B cell (primary cell): ENCODE measurements at regions not wholly inside any gene's neighbourhood (a gene's known extent, or its start where the extent isn't known, plus 50 kb on each side); places are given as distances from the start of the nearest gene placed in this dataset.
A peak's percentile ranks its signal among the peaks of the same experiment; 100 is the strongest.

Experiments used
- ATAC-seq: fragments of 200-7000 bp; cut with Tn5 transposase; one replicate; pipeline ENCODE4 v1.10.0; 2021; ENCODE audit warnings: low read depth, mild to moderate bottlenecking, moderate number of reproducible peaks, moderate library complexity
- CTCF ChIA-PET: fragments of 350-600 bp; sonication (Branson Sonifier 250); formaldehyde crosslinking; loops from one replicate; lab custom pipeline; 2021; ENCODE audit warnings: antibody characterized with exemption, inconsistent platforms; lab: Charles Lee
- POLR2A ChIA-PET: fragments of 350-600 bp; sonication (Branson Sonifier 250); formaldehyde crosslinking; loops from one replicate; lab custom pipeline; 2021; ENCODE audit warnings: antibody characterized with exemption; lab: Charles Lee
- DNase-seq: peaks from one replicate; pipeline ENCODE4 v3.0.0; 2013
- H2AFZ ChIP-seq: 2 replicates; pipeline ENCODE4 v1.6.1; 2012; ENCODE audit warnings: mild to moderate bottlenecking, low read depth, low read length; ENCODE audit not compliant: insufficient read depth, poor library complexity, severe bottlenecking
- H3K27ac ChIP-seq, 2 donors: 1 replicate in 1 of 2; 2 replicates in 1 of 2; pipeline ENCODE4 v1.5.1; 2012 to 2013; ENCODE audit warnings: low read length in 2 of 2, mild to moderate bottlenecking in 2 of 2, moderate library complexity in 1 of 2
- H3K27me3 ChIP-seq, 4 experiments: fragments of 200-600 bp in 1 of 4; sonication (generic) in 1 of 4; replicated peaks in 1 of 4; 1 replicate in 2 of 4; 2 replicates in 2 of 4; pipeline versions ENCODE4 v1.6.1 to v1.7.0; 2013 to 2016; ENCODE audit warnings: low read length in 3 of 4, mild to moderate bottlenecking in 2 of 4, mixed read lengths in 1 of 4, moderate library complexity in 1 of 4; ENCODE audit not compliant: insufficient read depth in 4 of 4, control insufficient read depth in 3 of 4; ENCODE audit errors: control extremely low read depth in 1 of 4
- H3K36me3 ChIP-seq, 2 experiments: replicated peaks in 1 of 2; 1 replicate in 1 of 2; 2 replicates in 1 of 2; pipeline versions ENCODE4 v1.6.1 to v1.7.1; 2013; ENCODE audit warnings: low read length in 1 of 2; ENCODE audit not compliant: insufficient read depth in 2 of 2, control insufficient read depth in 1 of 2; ENCODE audit errors: control extremely low read depth in 1 of 2, extremely low read depth in 1 of 2
- H3K4me1 ChIP-seq, 2 donors: fragments of 200-600 bp in 1 of 2; sonication (generic) in 1 of 2; 1 replicate in 1 of 2; 2 replicates in 1 of 2; pipeline versions ENCODE4 v1.5.1 to v1.6.1; 2013 to 2017; ENCODE audit warnings: low read length in 2 of 2; ENCODE audit not compliant: control insufficient read depth in 2 of 2, insufficient read depth in 2 of 2
- H3K4me2 ChIP-seq: replicated peaks from 2 replicates; pipeline ENCODE3; 2012; ENCODE audit warnings: mild to moderate bottlenecking, low read depth, low read length; ENCODE audit not compliant: poor library complexity, severe bottlenecking
- H3K4me3 ChIP-seq, 5 experiments: fragments of 200-600 bp in 1 of 5; sonication (generic) in 1 of 5; 1 replicate in 3 of 5; 2 replicates in 2 of 5; pipeline versions ENCODE4 v1.5.1 to v1.7.0; 2011 to 2016; ENCODE audit warnings: low read length in 4 of 5, mild to moderate bottlenecking in 4 of 5, low read depth in 2 of 5, control low read depth in 1 of 5, moderate library complexity in 1 of 5; ENCODE audit not compliant: insufficient read depth in 1 of 5; ENCODE audit errors: control extremely low read depth in 1 of 5, extremely low read depth in 1 of 5
- H3K79me2 ChIP-seq: fragments of 200-600 bp; sonication (generic); one replicate; pipeline ENCODE4 v1.6.0; 2016; ENCODE audit warnings: low read length; ENCODE audit not compliant: control insufficient read depth, insufficient read depth
- H3K9ac ChIP-seq: fragments of 200-600 bp; sonication (generic); 2 replicates; pipeline ENCODE4 v1.6.1; 2017; ENCODE audit warnings: mild to moderate bottlenecking, low read length, moderate library complexity
- H3K9me3 ChIP-seq, 3 donors: one replicate each; pipeline versions ENCODE4 v1.6.1 to v1.7.1; 2013; ENCODE audit warnings: low read length in 2 of 3; ENCODE audit not compliant: control insufficient read depth in 2 of 3, insufficient read depth in 1 of 3; ENCODE audit errors: control extremely low read depth in 1 of 3
- H4K20me1 ChIP-seq: 2 replicates; pipeline ENCODE4 v1.6.0; 2012; ENCODE audit warnings: mild to moderate bottlenecking, low read length; ENCODE audit not compliant: insufficient read depth, control insufficient read depth, poor library complexity, severe bottlenecking
- H3K27ac Mint-ChIP-seq: one replicate; pipeline ENCODE4 v1.8.0; 2021; ENCODE audit warnings: mixed read lengths
- H3K27me3 Mint-ChIP-seq: one replicate; pipeline ENCODE4 v1.8.0; 2021; ENCODE audit warnings: mixed read lengths
- H3K4me1 Mint-ChIP-seq: one replicate; pipeline ENCODE4 v1.8.0; 2021; ENCODE audit warnings: mixed read lengths
- H3K4me3 Mint-ChIP-seq: one replicate; pipeline ENCODE4 v1.8.0; 2021; ENCODE audit warnings: mixed read lengths
- H3K9me3 Mint-ChIP-seq: one replicate; pipeline ENCODE4 v1.8.0; 2022; ENCODE audit warnings: mixed read lengths; ENCODE audit not compliant: insufficient read depth
- CTCF ChIP-seq: fragments of 200-600 bp; IDR thresholded peaks from one replicate; pipeline ENCODE4 v1.8.0; 2022; ENCODE audit warnings: antibody characterized with exemption, mild to moderate bottlenecking
- EZH2 ChIP-seq: IDR thresholded peaks from 2 replicates; pipeline ENCODE4 v1.6.1; 2012; ENCODE audit warnings: borderline replicate concordance, low read depth, mild to moderate bottlenecking, moderate library complexity, low read length; ENCODE audit not compliant: insufficient read depth, poor library complexity, severe bottlenecking
- WGBS: methylation state at CpG from one replicate; pipeline ENCODE4 v1.1.5; 2013; ENCODE audit warnings: missing lambda C conversion rate; ENCODE audit not compliant: insufficient coverage; 5-methylcytosine and 5-hydroxymethylcytosine counted together
- intact Hi-C: fragments of 100-400 bp; cut with micrococcal nuclease; formaldehyde crosslinking; loops from one replicate; pipeline ENCODE4 v1.10.0; 2022

DNA sequence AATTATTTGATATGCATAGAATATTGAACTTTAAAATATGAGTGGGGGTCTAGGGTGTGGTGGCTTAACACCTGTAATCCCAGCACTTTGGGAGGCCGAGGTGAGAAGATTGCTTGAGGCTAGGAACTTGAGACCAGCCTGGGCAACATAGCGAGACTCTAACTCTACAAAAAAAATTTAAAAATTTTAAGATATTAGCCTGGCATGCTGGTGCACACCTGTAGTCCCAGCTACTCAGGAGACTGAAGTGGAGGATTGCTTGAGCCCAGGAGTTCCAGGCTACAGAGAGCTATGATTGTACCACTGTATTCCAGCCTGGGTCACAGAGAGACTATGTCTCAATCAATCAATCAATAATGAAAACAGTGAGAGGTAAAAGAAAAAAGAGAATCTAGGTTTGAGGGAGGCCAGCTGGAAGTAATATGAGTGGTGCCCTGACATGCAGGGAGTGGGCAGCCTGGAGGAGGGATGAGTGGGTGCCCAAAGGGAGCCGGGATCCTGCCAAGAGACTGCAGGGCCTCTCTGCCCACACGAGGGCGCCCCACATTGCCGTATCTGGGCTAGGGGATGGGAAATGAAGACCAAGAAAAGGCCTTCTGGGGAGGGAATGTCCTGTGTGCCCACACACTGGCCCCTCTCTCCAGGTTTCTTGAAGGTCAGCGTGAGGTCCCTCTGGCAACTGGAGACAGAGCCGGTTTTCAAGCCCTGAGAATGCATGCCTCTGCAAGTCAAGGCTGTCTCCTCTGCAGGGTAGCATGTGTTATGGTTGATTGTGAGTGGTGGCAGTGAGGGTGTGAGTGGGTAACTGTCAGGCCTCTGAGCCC, 93.9 kb upstream of the PPM1J start:
- H3K4me2 ChIP-seq = no peak overlapping the region
- no peaks in the 10 kb centered on the region for H3K9me3 Mint-ChIP-seq
- H2AFZ ChIP-seq = peak overlapping the region; percentile 1
- H3K27me3 Mint-ChIP-seq = peaks cover 27% of the 10 kb centered on the region
- no peaks in the 10 kb centered on the region for H3K27me3 ChIP-seq
- H3K4me3 Mint-ChIP-seq = no peak overlapping the region
- no peak overlapping the region for H3K27ac ChIP-seq
- ChIA-PET POLR2A (no interaction called here), CTCF (interaction anchor here (0.6 to 12.6 kb wide), 9 partner anchors 34 to 418 kb away, joined by 3 to 104 read pairs (median 3); partner anchors contain the start of gene PPM1J)
- H4K20me1 ChIP-seq = no peaks in the 10 kb centered on the region
- H3K4me1 Mint-ChIP-seq = no peaks in the 10 kb centered on the region
- H3K27ac Mint-ChIP-seq = no peak overlapping the region
- H3K4me1 ChIP-seq = no peaks in the 10 kb centered on the region
- DNase-seq (peak; percentile 63), ATAC-seq (peak; percentile 56)
- TF ChIP-seq CTCF = peak; percentile 81
- no peak for TF ChIP-seq EZH2
- no peaks in the 10 kb centered on the region for H3K36me3 ChIP-seq
- intact Hi-C loops = loop anchor here (1.0 to 2.0 kb wide), 2 partner anchors 233 to 418 kb away; no protein-coding TSS in a partner anchor
- no peak overlapping the region for H3K4me3 ChIP-seq
- WGBS = 0% methylated on average over 6 of the region's 8 CpGs
- H3K9ac ChIP-seq = no peak overlapping the region
- no peaks in the 10 kb centered on the region for H3K79me2 ChIP-seq
- H3K9me3 ChIP-seq = no peaks in the 10 kb centered on the region

DNA sequence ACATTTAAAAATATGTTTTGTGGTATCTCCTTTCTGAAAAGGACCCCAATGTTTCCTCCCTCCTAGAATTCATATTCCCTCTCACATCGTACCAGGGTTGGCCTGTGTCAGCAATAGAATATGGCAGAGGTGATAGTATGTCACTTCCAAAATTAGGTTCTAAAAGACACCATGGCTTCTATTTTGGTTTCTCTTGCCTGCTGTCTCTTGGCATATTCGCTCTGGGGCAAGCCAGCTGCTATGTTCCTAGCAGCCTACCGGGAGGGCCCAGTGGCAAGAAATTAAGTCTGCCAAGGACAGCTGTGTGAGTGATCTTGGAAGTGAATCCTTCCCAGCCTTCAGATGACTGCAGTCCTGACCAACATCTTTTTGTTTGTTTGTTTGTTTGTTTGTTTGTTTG, 92.9 kb upstream of the PPM1J start:
- POLR2A ChIA-PET = no interaction called here
- no peaks in the 10 kb centered on the region for H3K36me3 ChIP-seq
- H3K27ac ChIP-seq = no peak overlapping the region
- no peak overlapping the region for H2AFZ ChIP-seq
- no peaks in the 10 kb centered on the region for H4K20me1 ChIP-seq
- H3K9ac ChIP-seq = no peak overlapping the region
- ATAC-seq (no peak), DNase-seq (no peak)
- no peaks in the 10 kb centered on the region for H3K79me2 ChIP-seq
- H3K4me1 ChIP-seq = no peaks in the 10 kb centered on the region
- H3K27ac Mint-ChIP-seq = no peak overlapping the region
- H3K9me3 ChIP-seq = no peaks in the 10 kb centered on the region
- no peak overlapping the region for H3K4me3 ChIP-seq
- CTCF ChIA-PET = interaction anchor here (1.5 to 12.6 kb wide), 3 partner anchors 87 to 235 kb away, joined by 3 to 104 read pairs (median 15); partner anchors contain the start of gene PPM1J
- H3K4me1 Mint-ChIP-seq = no peaks in the 10 kb centered on the region
- intact Hi-C loops = loop anchor here (2.0 kb wide), 1 partner anchor 417 kb away; no protein-coding TSS in a partner anchor
- peaks cover 28% of the 10 kb centered on the region for H3K27me3 Mint-ChIP-seq
- H3K4me2 ChIP-seq = no peak overlapping the region
- no peaks in the 10 kb centered on the region for H3K27me3 ChIP-seq
- 100% methylated on average over 1 of the region's 3 CpGs for WGBS
- no peaks in the 10 kb centered on the region for H3K9me3 Mint-ChIP-seq
- no peak overlapping the region for H3K4me3 Mint-ChIP-seq
- TF ChIP-seq CTCF = no peak
